HG03135 (cell line): ENCODE measurements at regions not wholly inside any gene's neighbourhood (a gene's known extent, or its start where the extent isn't known, plus 50 kb on each side); places are given as distances from the start of the nearest gene placed in this dataset.
"Not testable (repeated sequence)": the region's sequence is repeated elsewhere in the genome, so short reads cannot be mapped to it uniquely, and the experiment has no call there.

Experiments
- ATAC-seq: cut with Tn5 transposase; IDR thresholded peaks from one replicate; pipeline ENCODE4 v1.9.1; 2021; ENCODE audit warnings: mild to moderate bottlenecking, moderate library complexity; ENCODE audit not compliant: unreplicated experiment

GRCh38 chr14:71416392-71416791, 509.1 kb downstream of the PCNX1 start:
- no peak for ATAC-seq

- no peak for ATAC-seq
Measured at GRCh38 chr14:71418532-71419245, 511.4 kb downstream of the PCNX1 start.

- ATAC-seq, result no peak
Measured at GRCh38 chr14:71423481-71423880, 508.7 kb upstream of the RGS6 start.

- ATAC-seq, result no peak
Measured at GRCh38 chr14:71424941-71425340, 507.3 kb upstream of the RGS6 start.

GRCh38 chr14:71426001-71426400, 506.2 kb upstream of the RGS6 start:
- no peak for ATAC-seq

GRCh38 chr14:71429902-71430301, 502.3 kb upstream of the RGS6 start:
- no peak for ATAC-seq

GRCh38 chr14:71430321-71430677, 501.9 kb upstream of the RGS6 start:
- ATAC-seq, result no peak

GRCh38 chr14:71430678-71431376, 501.4 kb upstream of the RGS6 start:
- ATAC-seq, result no peak

- no peak for ATAC-seq
Measured at GRCh38 chr14:71432334-71433110, 499.7 kb upstream of the RGS6 start.

GRCh38 chr14:71433303-71433702, 498.9 kb upstream of the RGS6 start:
- no peak for ATAC-seq

GRCh38 chr14:71435641-71436040, 496.6 kb upstream of the RGS6 start:
- not testable (repeated sequence) for ATAC-seq

- no peak for ATAC-seq
Measured at GRCh38 chr14:71437870-71438269, 494.4 kb upstream of the RGS6 start.

- no peak for ATAC-seq
Measured at GRCh38 chr14:71438684-71439083, 493.5 kb upstream of the RGS6 start.

- ATAC-seq, result no peak
Measured at GRCh38 chr14:71441126-71441525, 491.1 kb upstream of the RGS6 start.

- no peak for ATAC-seq
Measured at GRCh38 chr14:71444030-71444822, 488.0 kb upstream of the RGS6 start.

GRCh38 chr14:71448431-71449315, 483.6 kb upstream of the RGS6 start:
- no peak for ATAC-seq

- ATAC-seq, result no peak
Measured at GRCh38 chr14:71449316-71450055, 482.7 kb upstream of the RGS6 start.

GRCh38 chr14:71451501-71451900, 480.7 kb upstream of the RGS6 start:
- no peak for ATAC-seq

GRCh38 chr14:71452539-71452938, 479.7 kb upstream of the RGS6 start:
- no peak for ATAC-seq
